Astrocyte of the spinal cord (primary cell): ENCODE measurements at regions not wholly inside any gene's neighbourhood (a gene's known extent, or its start where the extent isn't known, plus 50 kb on each side); places are given as distances from the start of the nearest gene placed in this dataset.
"Not testable (repeated sequence)": the region's sequence is repeated elsewhere in the genome, so short reads cannot be mapped to it uniquely, and the experiment has no call there.

Source experiments
- DNase-seq: peaks from one replicate; pipeline ENCODE4 v3.0.0; 2011; ENCODE audit warnings: low read depth, low spot score
- H3K4me3 ChIP-seq: 2 replicates; pipeline ENCODE4 v1.5.1; 2011; ENCODE audit warnings: low read depth, mild to moderate bottlenecking, low read length, moderate library complexity
- in situ Hi-C: cut with HindIII; loops from 2 replicates; pipeline ENCODE4 v1.10.0; 2017; ENCODE audit warnings: low sequenced_read_pairs
- TF ChIP-seq, protein P1 (sequence below): IDR thresholded peaks from 2 replicates; pipeline ENCODE4 v1.5.1; 2012; ENCODE audit warnings: low read depth, mild to moderate bottlenecking, low read length, inconsistent platforms

GRCh38 chr13:56558698-56559320, 581.9 kb upstream of the PRR20A start:
- DNase-seq, result no peak
- H3K4me3 ChIP-seq, result no peak overlapping the region
- in situ Hi-C loops, result no loop called here
- TF ChIP-seq, protein P1, sequence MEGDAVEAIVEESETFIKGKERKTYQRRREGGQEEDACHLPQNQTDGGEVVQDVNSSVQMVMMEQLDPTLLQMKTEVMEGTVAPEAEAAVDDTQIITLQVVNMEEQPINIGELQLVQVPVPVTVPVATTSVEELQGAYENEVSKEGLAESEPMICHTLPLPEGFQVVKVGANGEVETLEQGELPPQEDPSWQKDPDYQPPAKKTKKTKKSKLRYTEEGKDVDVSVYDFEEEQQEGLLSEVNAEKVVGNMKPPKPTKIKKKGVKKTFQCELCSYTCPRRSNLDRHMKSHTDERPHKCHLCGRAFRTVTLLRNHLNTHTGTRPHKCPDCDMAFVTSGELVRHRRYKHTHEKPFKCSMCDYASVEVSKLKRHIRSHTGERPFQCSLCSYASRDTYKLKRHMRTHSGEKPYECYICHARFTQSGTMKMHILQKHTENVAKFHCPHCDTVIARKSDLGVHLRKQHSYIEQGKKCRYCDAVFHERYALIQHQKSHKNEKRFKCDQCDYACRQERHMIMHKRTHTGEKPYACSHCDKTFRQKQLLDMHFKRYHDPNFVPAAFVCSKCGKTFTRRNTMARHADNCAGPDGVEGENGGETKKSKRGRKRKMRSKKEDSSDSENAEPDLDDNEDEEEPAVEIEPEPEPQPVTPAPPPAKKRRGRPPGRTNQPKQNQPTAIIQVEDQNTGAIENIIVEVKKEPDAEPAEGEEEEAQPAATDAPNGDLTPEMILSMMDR, result no peak

- TF ChIP-seq, protein P1, result no peak
- no peak for DNase-seq
- H3K4me3 ChIP-seq, result no peak overlapping the region
- in situ Hi-C loops, result no loop called here
Measured at GRCh38 chr13:56561327-56561726, 579.4 kb upstream of the PRR20A start.

- H3K4me3 ChIP-seq, result no peak overlapping the region
- TF ChIP-seq, protein P1, result no peak
- in situ Hi-C loops, result no loop called here
- DNase-seq, result no peak
Measured at GRCh38 chr13:56563663-56564062, 577.1 kb upstream of the PRR20A start.

GRCh38 chr13:56586976-56587375, 553.7 kb upstream of the PRR20A start:
- TF ChIP-seq, protein P1, result no peak
- in situ Hi-C loops, result no loop called here
- no peak overlapping the region for H3K4me3 ChIP-seq
- no peak for DNase-seq

DNA sequence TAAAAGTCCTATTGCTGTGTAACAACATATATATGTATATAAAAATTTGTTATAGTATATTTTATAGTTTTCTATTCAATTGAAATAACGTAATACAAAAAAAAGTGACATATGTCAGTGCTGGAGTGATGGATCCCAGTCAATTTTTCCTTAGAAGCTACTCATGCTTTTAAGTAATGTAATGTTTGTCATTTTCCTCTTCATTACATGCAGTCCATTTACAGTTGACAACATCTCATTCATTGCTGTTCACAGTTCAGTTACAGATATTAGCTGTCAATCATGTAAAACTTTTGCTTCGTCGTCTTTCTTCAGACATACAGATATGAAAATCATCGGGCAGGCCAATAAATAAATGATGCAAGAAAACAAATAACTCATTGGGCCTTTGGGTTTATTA, 525.1 kb upstream of the PRR20A start:
- DNase-seq, result no peak
- H3K4me3 ChIP-seq, result no peak overlapping the region
- TF ChIP-seq, protein P1, result no peak
- in situ Hi-C loops, result no loop called here

DNA sequence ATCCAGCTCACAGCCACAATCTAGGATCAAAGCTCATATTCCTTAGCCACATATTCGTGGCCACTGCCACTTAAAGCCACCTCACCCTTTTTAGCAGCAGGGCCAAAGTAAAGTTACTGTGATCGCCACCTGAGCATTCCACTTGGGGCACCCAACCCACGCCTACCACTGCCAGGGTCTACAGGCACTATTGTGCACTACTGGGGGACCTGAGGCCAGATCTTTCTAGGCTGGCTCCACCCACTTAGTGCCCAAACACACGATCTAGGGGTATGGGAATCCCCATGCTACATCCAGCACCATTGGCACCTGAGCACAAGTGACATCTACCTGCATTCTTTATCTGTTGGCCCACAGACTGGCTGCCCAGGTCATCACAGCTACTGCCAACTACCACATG, 517.9 kb upstream of the PRR20A start:
- TF ChIP-seq, protein P1, result no peak
- in situ Hi-C loops, result no loop called here
- no peak for DNase-seq
- H3K4me3 ChIP-seq, result no peak overlapping the region

- in situ Hi-C loops, H3K4me3 ChIP-seq, DNase-seq: not testable (repeated sequence)
Measured at GRCh38 chr13:56628886-56629285, 511.8 kb upstream of the PRR20A start.

DNA sequence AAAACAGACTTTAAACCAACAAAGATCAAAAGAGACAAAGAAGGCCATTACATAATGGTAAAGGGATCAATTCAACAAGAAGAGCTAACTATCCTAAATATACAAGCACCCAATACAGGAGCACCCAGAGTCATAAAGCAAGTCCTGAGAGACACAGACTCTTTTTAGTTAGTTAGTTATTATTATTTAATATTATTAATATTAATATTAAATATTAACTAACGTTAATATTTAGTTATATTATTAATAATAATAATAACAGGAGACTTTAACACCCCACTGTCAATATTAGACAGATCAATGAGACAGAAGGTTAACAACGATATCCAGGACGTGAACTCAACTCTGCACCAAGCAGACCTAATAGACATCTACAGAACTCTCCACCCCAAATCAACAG, 509.7 kb upstream of the PRR20A start:
- H3K4me3 ChIP-seq, in situ Hi-C loops, DNase-seq: not testable (repeated sequence)
